Skeletal muscle cell (primary cell): ENCODE measurements at regions not wholly inside any gene's neighbourhood (a gene's known extent, or its start where the extent isn't known, plus 50 kb on each side); places are given as distances from the start of the nearest gene placed in this dataset.

Experiments used
- DNase-seq: peaks from one replicate; pipeline ENCODE4 v3.0.0-alpha.2; 2010; ENCODE audit warnings: low read depth
- H3K4me3 ChIP-seq: 2 replicates; pipeline ENCODE4 v1.5.1; 2011; ENCODE audit warnings: low read depth, mild to moderate bottlenecking, control low read depth, low read length, moderate library complexity

DNA sequence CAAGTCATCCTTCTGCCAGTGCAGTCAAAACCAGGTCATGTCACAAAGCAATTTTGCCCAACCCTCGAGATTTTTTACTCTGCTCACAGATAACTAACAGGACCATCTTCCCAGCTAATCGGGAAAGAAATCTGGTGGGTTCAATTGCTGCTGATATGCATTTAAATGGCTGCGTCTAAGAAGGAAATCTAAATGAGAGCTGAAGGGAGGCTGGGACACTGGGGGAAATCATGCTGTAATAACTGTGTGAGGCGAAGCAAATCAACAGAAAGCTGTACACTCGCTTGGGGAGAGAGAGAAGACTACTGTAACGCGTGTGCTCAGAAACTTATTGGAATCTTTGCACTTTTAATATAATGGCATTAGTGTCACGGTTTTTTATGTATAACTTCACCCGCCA lies 535.0 kb downstream of the CDK5RAP2 start:
- no peak for DNase-seq

DNA sequence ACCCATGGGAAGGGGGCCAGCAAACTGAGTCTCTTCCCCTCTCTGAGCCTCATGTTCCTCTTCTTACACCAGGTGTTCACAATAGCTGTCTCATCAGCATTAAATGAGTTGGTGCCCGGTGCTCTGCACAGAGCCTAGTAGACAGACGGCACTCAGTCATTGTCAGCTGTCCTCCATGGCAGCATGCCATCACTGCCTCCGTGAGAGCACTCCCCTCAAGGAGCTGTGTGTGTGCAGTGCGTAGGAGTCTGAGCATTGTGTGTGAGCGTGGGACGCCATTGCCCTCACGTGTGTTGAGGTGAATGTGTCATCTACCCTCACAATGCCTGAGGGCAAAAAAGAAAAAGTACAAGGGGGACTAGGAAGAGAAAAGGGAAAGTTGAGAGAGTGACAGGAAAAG lies 536.5 kb downstream of the CDK5RAP2 start:
- DNase-seq = no peak
- H3K4me3 ChIP-seq = no peak overlapping the region

More for the DNA sequence above, 535.0 kb downstream of the CDK5RAP2 start:
- no peak overlapping the region for H3K4me3 ChIP-seq

DNA sequence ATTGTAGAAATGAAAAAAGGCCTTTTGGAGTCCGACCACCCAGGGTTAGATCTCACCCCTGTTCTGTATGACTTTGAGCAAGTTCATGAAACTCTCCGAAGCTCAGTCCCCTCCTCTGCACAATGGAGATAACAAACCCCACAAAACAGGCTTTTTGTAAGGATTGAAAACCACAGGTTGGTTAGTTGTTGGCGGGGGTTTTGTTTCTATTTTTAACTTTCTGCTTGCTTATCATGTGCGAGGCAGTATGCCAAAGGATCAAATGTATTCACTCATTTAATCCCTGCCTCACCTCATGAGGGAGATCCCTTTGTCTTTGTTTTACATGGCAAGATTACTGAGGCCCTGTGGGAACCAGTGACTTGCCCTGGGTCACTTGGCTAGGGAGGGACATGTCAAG lies 539.1 kb downstream of the CDK5RAP2 start:
- H3K4me3 ChIP-seq = no peak overlapping the region
- DNase-seq = no peak

DNA sequence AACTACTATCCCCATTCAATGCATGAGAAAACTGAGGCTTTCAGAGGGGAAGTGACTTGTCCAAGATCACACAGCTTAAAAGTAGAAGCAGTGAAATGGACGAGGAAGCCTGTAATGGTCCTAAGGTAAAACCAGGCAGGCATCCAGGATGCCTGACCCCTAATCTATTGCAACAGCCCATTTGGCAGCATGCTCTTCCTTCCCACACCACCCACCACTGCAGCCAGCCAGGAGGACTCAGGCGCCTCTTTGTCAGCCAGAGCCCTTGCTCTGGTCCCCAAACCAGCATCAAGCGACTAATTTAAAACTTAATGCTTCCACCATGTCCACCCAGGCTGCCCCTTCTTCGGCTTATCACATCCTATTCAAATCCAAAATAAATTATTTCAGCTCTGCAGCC lies 541.6 kb downstream of the CDK5RAP2 start:
- DNase-seq = no peak
- no peak overlapping the region for H3K4me3 ChIP-seq

DNA sequence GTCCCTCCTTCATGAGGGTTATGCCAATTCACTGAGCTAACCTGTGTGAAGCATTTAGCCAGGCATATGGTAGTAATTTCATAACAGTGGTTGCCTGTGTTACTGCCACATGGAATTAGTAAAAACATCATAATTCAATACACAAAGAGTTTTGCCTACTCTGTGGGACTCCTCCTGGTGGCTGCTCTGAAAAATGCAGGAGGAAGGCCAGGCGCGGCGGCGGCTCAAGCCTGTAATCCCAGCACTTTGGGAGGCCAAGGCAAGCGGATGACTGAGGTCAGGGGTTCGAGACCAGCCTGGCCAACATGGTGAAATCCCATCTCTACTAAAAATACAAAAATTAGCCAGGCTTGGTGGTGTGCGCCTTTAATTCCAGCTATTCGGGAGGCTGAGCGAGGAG lies 547.3 kb downstream of the CDK5RAP2 start:
- no peak for DNase-seq
- no peak overlapping the region for H3K4me3 ChIP-seq

DNA sequence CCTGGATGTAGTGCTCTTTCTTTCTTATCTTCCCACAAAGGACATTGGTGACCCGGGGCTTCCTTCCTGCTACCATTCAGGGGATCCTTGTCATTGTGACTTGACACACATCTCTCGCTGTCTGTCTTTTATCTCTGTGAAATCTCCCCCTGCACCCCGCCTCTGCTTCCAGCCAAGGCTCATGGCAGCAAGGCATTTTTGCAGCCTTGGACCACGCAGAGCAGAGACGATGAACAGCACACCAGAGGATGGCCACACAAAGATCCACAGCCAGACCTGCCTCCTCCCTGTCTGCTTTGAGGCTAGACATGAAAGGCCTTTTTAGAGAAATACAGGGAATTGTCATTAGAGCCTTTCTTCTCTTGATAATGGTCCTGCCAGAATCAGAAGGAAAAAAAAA lies 549.1 kb downstream of the CDK5RAP2 start:
- DNase-seq = no peak
- no peak overlapping the region for H3K4me3 ChIP-seq

DNA sequence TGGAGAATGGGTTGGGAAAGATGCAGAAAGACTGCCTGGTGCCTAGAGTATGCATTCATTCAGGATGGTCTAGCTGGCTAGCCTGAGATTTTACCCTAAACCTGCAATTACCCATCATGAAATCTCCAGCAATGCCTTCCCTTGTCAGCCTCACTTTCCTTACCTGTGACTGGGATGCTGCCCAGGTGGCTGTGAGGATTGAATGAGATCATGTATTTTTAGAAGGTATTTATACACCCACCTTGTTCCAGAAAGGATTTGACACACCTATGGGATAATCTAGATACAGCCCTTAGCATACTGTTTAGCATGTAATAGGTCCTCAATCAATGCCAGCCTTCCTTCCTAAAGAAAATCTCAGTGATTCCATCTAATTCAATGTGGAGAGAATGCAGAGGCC lies 561.4 kb downstream of the CDK5RAP2 start:
- no peak for DNase-seq
- H3K4me3 ChIP-seq = no peak overlapping the region

DNA sequence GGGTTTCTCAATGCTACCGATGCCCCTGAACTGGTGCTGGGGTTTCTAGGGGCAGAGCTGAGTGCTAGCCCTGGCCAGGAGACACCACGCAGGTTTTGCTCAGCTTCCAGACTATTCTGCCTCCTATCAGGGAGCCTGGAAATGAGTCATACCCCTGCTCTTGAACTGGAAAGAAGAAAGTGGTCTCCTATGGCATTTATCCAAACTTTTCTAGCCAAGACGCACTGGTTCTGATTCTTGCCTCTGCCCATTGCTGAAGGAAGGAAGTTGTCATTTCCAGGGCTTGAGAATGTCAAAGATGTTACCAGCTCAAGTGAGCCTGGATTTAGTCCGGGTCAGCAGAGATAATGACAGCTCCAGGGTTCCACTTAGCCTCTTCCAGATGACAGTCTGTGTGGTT lies 561.9 kb downstream of the CDK5RAP2 start:
- DNase-seq = no peak
- no peak overlapping the region for H3K4me3 ChIP-seq

DNA sequence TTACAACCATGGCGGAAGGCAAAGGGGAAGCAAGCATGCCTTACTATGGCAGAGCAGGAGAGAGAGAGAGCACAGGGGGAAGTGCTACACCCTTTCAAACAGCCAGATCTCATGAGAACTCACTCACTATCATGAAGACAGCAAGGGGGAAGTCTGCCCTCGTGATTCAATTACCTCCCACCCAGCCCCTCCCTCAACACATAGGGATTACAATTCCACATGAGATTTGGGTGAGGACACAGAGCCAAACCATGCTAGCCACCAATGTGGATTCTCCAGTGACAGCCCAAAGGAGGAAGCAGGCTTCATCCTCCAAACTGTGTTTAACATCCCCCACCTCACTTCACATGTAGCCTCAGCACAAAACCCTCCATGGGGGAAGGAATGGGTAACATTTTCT lies 563.7 kb downstream of the CDK5RAP2 start:
- no peak overlapping the region for H3K4me3 ChIP-seq

DNA sequence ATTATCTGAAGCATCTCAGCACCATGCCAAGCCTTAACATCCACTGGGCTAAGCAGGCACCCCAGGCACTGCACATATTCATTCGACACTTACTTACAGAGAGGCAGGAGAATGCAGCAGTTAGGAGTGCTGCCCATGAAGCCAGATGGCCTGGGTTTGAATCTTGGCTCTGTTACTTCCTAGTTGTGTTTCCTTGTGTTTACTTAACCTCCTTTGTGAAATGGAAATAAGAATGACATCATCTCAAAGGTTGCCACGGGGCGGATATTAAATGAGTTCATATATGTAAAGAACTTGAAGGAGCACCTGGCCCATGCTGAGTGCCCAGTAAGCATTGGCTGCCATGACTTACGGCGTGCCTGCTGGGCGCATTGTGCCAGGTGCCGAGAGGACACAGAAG lies 565.2 kb downstream of the CDK5RAP2 start:
- no peak for DNase-seq
- no peak overlapping the region for H3K4me3 ChIP-seq

More for the DNA sequence above, 563.7 kb downstream of the CDK5RAP2 start:
- DNase-seq = no peak

DNA sequence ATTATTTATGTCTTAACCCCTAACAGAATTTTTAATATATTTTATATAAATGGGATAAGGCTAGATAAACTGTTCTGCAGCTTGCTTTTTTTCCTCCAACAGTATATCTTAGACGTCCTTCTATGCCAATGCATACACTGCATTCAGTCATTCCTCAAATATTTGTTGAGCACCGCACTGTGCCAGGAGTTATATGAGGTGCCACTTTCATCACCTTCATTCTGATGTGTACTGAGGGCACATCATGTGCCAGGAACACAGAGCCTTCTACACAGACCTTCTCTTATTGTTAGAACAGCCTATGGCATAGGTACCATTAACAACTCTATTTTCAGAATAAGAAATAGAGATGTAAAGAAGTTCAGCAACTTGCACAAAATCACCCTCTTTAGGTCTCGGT lies 570.1 kb downstream of the CDK5RAP2 start:
- DNase-seq = no peak
- no peak overlapping the region for H3K4me3 ChIP-seq

DNA sequence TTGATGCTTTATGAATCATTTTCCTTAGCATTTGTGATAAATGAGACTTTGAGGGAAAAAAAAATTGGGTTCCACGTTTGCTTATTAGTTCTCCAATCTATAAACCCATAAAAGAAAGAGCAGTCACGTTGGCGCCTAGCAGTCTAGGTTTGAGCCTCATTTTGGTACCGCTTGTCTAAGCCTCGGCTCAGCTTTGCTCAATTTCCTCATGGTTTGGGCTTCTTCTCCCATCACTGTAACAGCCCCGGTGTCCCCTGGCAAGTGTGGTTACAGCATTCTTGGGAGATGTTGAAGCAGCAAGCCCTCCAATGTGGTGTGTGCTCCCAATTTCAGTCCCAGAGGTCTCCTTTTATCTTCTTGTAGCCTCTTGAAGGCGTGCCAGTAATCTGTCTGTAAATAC lies 578.4 kb downstream of the CDK5RAP2 start:
- no peak for DNase-seq
- no peak overlapping the region for H3K4me3 ChIP-seq

DNA sequence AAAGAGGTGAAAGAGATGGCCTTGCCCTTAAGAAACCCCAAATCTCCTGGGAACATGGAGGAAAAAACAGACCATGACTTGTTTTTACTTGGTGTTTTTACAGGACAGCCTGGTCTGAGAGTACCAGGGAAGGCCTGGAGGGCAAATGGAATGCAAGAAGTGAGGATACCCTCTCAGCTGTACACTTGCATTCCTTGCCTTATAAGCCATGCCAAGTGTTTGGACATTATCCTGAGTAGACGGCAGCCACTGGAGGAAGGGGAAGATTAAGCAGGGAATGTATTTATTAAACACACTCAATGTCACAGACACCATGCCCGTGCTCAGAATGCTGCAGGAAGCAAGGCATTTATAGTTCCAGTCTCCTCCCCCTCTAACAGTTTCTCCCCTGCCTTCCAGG lies 581.4 kb downstream of the CDK5RAP2 start:
- DNase-seq = no peak
- no peak overlapping the region for H3K4me3 ChIP-seq

DNA sequence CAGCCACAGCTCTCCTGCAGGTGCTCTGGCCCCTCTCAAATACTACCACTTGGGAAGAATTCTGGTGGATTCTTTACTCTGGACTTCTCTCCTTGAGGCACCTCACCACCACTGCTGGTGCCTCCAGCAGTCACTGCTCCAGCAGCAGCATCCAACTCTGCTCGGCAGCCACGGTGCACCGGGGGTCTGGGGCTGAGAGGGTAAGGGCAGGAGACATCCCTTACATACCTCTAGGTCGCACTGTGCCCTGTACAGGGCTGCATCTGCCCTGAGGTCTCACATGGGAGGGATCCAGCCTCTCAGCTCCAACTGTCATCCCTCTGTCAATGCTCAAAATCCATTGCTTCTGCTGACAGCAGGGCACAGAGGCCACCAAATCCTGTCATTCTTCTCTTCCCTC lies 588.2 kb downstream of the CDK5RAP2 start:
- DNase-seq = no peak
- no peak overlapping the region for H3K4me3 ChIP-seq

DNA sequence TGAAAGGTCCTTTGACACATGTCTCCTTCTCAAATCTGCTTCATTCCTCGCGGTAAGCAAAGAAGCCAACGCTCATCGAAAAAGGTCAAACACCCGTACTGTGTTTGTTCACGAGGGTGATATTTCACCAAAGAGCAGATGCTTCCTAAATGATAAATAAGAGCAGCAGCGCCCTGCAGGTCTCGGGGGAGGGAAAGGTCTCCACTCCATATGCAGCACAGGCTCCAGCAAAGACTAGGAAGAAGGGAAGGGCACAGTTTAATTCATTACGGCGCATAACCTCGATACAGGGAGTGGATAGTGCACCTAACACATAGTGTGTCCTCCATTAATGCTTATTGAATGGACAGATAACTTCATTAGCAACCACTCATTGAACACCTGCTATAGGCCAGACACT lies 593.3 kb downstream of the CDK5RAP2 start:
- DNase-seq = no peak
- H3K4me3 ChIP-seq = no peak overlapping the region

DNA sequence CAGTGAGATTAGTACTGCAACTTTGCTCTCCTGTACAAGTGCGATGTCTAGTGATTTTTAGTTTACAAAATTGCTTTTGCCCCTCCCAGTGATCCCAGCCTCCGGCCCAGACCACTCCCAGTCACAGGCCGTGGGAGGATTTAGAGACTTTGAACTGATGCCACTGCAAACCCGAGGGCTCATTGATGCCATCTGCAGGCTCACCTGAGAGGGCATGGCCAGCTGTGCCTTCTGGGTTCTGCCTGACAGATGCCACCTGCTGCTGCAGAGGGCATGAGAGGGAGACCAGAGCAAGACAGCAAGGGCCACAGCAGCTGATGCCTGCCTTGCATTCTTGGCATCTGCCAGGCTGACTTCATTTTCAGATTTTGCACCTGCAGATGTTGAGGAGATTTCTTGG lies 593.8 kb downstream of the CDK5RAP2 start:
- no peak overlapping the region for H3K4me3 ChIP-seq
- DNase-seq = no peak

DNA sequence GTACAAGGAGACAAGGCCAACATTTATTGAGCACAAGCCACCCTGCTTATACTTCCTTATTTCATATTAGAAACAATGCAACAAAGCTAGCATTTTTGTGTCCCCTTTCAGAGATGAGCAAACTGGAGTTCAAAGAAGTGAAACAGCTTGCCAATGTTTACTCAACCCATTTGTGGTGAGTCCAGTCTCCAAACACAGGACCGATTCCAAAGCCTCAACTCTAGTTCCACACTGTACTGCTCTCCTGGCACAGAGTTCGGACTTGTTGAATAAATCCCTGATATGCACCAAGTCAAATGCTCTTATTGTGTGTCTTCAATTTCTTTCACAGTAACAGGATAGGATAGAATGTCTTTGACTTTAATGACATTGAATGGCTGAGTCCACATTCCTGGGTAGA lies 604.8 kb upstream of the BRINP1 start:
- no peak overlapping the region for H3K4me3 ChIP-seq
- no peak for DNase-seq

DNA sequence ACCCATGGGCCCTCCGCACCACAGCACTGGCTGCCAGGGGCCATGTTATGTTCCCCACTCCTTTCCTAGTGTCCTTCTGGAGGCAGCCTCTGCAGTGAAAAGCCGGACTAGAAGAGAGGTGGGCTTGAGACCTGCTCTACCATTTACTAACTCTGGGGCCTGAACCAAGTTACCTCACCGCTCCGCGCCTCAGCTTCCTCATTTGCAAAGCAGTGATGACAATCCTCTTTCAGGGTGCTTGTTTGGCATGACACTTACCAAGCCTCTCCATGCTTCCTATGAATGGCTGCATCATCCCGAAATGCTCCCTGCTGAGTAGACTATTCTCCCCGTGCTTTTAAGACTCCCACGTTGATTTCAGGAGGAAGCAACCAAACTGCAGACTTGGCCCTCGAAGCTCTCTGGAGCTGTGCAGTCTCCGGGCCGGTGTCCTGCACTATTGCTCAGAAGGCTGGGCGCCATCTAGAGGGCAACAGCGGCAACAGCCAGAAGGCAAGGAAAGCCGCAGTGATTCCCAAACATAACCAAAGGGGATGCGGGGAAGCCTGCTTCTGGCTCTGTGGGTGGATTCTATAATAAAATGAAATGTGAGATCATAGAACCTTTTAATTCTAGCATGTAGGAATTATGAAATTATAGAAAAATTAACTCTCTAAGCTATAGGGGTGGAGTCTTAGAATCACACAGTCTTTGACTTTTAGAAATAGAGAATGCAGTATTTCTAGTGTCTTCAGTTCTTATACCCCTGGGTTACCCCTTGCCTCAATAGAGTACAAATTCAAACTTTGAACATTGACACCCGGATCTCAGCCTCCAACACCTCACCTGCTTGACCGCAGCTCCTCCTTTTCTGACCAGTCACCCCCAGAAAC lies 599.8 kb upstream of the BRINP1 start:
- H3K4me3 ChIP-seq = no peak overlapping the region
- DNase-seq = peak; percentile 14

DNA sequence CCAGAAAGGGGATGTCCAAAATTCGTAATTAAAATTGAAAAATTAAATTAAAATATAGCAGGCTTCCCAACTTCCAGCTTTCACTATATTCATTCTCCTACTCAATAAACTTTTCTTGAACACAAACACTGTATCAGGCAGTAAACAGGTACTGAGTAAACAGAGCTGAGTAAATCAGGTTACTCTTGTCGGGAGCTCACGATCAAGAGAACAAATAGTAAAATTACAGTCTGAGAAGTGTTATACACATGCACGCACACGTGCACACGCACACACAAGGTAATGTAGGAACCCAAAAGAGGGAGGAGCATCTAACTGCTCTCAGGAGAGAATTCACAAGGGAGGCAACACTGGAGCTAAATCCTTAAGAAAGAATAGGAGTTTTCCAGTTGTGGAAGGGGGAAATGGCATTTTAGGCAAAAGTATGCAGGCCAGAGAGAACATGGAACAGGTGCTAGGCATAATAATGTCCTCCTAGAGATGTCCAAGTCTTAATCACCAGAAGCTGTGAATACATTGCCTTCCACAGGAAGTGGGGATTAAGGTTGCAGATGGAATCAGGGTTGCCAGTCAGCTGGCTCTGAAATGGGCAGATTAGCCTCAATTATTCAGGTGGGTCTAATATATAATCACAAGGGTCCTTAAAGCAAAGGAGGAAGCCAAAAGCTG lies 598.8 kb upstream of the BRINP1 start:
- no peak for DNase-seq
- no peak overlapping the region for H3K4me3 ChIP-seq

DNA sequence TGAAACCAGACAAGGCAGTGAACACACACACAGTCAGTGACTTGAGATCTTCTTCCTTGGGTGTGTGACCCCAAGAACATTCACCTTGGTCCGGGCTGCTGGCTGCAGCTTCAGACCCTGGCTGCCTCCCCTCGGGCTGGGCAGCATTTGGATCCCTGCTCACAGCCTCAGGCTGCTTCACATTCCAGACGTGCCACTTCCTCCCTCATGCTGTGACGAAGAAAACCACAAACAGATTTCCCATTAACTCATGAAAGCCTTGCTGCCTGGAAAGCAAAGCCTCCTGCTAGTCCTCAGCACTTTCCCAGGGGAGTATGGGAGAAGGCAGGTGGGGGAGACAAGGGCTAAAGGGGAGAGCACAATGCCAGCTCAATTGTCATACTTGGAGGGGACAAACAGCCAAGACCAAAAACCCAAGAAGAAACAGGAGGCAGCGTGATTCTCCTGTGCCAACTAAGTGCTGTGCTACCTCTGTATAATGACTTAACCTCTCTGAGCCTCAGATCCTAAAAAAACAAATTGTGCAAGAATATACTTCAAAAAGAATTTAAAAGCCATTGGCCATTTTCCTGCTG lies 594.6 kb upstream of the BRINP1 start:
- H3K4me3 ChIP-seq = no peak overlapping the region
- DNase-seq = peak; percentile 52
